NB4 (cell line): ENCODE measurements at regions not wholly inside any gene's neighbourhood (a gene's known extent, or its start where the extent isn't known, plus 50 kb on each side); places are given as distances from the start of the nearest gene placed in this dataset.

ENCODE experiments used
- DNase-seq: peaks from one replicate; pipeline ENCODE4 v3.0.0; 2010; ENCODE audit warnings: low read depth
- H3K4me3 ChIP-seq: one replicate; pipeline ENCODE4 v1.5.1; 2011; ENCODE audit warnings: mild to moderate bottlenecking, low read depth, low read length, moderate library complexity
- MAX ChIP-seq: IDR thresholded peaks from 2 replicates; pipeline ENCODE4 v1.6.1; 2011; ENCODE audit warnings: low read depth, low read length
- MYC ChIP-seq: IDR thresholded peaks from 2 replicates; pipeline ENCODE4 v1.6.1; 2011; ENCODE audit warnings: low read depth, low read length
- POLR2A ChIP-seq: IDR thresholded peaks from 2 replicates; pipeline ENCODE4 v1.6.1; 2011; ENCODE audit warnings: mild to moderate bottlenecking; ENCODE audit not compliant: insufficient read length; ENCODE audit errors: extremely low read depth
- TF ChIP-seq, protein P1 (sequence below): IDR thresholded peaks from one replicate; pipeline ENCODE4 v1.5.1; 2012; ENCODE audit warnings: low read depth, low read length

- no peak for DNase-seq
- TF ChIP-seq POLR2A = no peak
- no peak overlapping the region for H3K4me3 ChIP-seq
These were observed 145.1 kb upstream of the COL1A2 start for GRCh38 chr7:94249631-94250030.

DNA sequence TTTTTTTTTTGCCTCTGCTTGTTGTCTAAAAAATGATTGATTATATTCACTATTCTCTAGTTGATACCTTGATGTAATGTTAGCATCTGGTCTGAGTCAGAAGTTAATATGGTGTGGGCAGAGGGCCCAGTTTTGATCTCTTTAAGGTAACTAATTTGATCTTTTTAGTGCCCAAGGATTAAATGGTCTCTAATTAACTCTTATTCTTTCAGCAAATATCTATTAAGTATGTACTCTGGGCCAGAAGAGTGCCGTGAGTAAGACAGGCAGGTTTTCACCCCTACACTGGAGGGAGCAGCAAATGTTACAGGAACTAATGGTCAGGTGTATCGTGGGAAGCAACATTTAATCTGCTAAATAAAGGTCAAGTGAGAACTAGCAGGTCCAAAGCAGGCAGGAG lies 144.6 kb upstream of the COL1A2 start:
- DNase-seq = no peak
- no peak overlapping the region for H3K4me3 ChIP-seq
- TF ChIP-seq, protein P1, sequence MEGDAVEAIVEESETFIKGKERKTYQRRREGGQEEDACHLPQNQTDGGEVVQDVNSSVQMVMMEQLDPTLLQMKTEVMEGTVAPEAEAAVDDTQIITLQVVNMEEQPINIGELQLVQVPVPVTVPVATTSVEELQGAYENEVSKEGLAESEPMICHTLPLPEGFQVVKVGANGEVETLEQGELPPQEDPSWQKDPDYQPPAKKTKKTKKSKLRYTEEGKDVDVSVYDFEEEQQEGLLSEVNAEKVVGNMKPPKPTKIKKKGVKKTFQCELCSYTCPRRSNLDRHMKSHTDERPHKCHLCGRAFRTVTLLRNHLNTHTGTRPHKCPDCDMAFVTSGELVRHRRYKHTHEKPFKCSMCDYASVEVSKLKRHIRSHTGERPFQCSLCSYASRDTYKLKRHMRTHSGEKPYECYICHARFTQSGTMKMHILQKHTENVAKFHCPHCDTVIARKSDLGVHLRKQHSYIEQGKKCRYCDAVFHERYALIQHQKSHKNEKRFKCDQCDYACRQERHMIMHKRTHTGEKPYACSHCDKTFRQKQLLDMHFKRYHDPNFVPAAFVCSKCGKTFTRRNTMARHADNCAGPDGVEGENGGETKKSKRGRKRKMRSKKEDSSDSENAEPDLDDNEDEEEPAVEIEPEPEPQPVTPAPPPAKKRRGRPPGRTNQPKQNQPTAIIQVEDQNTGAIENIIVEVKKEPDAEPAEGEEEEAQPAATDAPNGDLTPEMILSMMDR = no peak
- no peak for TF ChIP-seq MYC
- no peak for TF ChIP-seq MAX
- TF ChIP-seq POLR2A = no peak

- TF ChIP-seq POLR2A = no peak
- DNase-seq = no peak
- H3K4me3 ChIP-seq = no peak overlapping the region
These were observed 143.7 kb upstream of the COL1A2 start for GRCh38 chr7:94250987-94251386.

GRCh38 chr7:94252124-94252523 lies 142.6 kb upstream of the COL1A2 start:
- DNase-seq = no peak
- TF ChIP-seq, protein P1 = no peak
- TF ChIP-seq POLR2A (no peak), MAX (no peak), MYC (no peak)
- H3K4me3 ChIP-seq = no peak overlapping the region

DNA sequence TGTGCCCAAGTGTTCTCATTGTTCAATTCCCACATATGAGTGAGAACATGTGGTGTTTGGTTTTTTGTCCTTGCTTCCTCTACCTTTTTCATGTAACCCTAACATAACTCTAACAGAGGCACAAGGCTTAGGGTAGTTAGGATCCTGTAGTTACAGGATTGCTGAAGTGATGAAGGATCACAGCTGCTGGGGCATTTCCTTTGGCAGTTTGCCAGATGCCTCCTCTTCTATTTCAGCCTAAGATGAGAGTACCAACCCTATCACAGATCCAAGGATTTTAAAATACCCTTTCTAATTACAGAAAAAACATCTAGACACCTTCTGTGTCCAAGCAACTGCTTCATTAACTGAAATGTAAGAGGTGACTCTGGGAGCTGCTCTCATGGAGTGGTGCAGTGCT lies 141.7 kb upstream of the COL1A2 start:
- no peak for DNase-seq
- no peak for TF ChIP-seq MAX
- TF ChIP-seq, protein P1 = no peak
- no peak for TF ChIP-seq MYC
- no peak for TF ChIP-seq POLR2A
- no peak overlapping the region for H3K4me3 ChIP-seq

GRCh38 chr7:94253686-94254085 lies 141.0 kb upstream of the COL1A2 start:
- DNase-seq = no peak
- no peak overlapping the region for H3K4me3 ChIP-seq
- TF ChIP-seq POLR2A (no peak), MAX (no peak), MYC (no peak)
- TF ChIP-seq, protein P1 = no peak

- TF ChIP-seq POLR2A (no peak), MAX (no peak), MYC (no peak)
- TF ChIP-seq, protein P1 = no peak
- DNase-seq = no peak
These were observed 136.0 kb upstream of the COL1A2 start for GRCh38 chr7:94258418-94259300.

More at GRCh38 chr7:94258418-94259300, 136.0 kb upstream of the COL1A2 start:
- H3K4me3 ChIP-seq = no peak overlapping the region
